ENCODE measurements at regions not wholly inside any gene's neighbourhood (a gene's known extent, or its start where the extent isn't known, plus 50 kb on each side); places are given as distances from the start of the nearest gene placed in this dataset.

GRCh38 chr6:26301638-26302037 is 63.4 kb upstream of the BTN3A2 start:
- Histone ChIP-seq H3K27me3 (ENCODE audit: control insufficient read depth in 4 of 4, insufficient read depth in 4 of 4, low read length in 3 of 4) (peaks cover 0 to 3% (median 1%) of the 10 kb centered on the region in 4 donors), H3K36me3 (ENCODE audit: control insufficient read depth in 4 of 4, insufficient read depth in 3 of 4, low read depth in 1 of 4, low read length in 3 of 4) (no peaks in the 10 kb centered on the region), H3K9me3 (ENCODE audit: control insufficient read depth in 4 of 4, low read length in 3 of 4) (no peaks in the 10 kb centered on the region), H3K4me3 (ENCODE audit: low read depth in 1 of 3, low read length in 3 of 3) (no peak overlapping the region), H3K9ac (ENCODE audit: low read depth in 1 of 2, low read length in 2 of 2) (no peak overlapping the region), H3K27ac (ENCODE audit: low read depth in 1 of 2, low read length in 2 of 2) (no peak overlapping the region), H3K4me1 (ENCODE audit: control insufficient read depth in 4 of 4, insufficient read depth in 4 of 4, low read length in 3 of 4) (no peaks in the 10 kb centered on the region)
- TF ChIP-seq MAX (IDR thresholded peaks at IDR 0.05) (no peak), ATF3 (IDR thresholded peaks at IDR 0.05) (no peak), HNF4A (conservative IDR thresholded peaks at IDR 0.05) (no peak), CTCF (IDR thresholded peaks at IDR 0.05; ENCODE audit: low read depth, low read length, missing input control) (no peak), RXRA (IDR thresholded peaks at IDR 0.05) (no peak), SP1 (IDR thresholded peaks at IDR 0.05) (no peak)
- no peak for DNase-seq (ENCODE audit: low spot score)

- no peak for DNase-seq (ENCODE audit: low spot score)
- WGBS: 98% methylated on average over 1 of the region's 1 CpG
- H3K36me3 ChIP-seq (ENCODE audit: control insufficient read depth in 4 of 4, insufficient read depth in 3 of 4, low read depth in 1 of 4, low read length in 3 of 4): no peaks in the 10 kb centered on the region
- H3K27ac ChIP-seq (ENCODE audit: low read depth in 1 of 2, low read length in 2 of 2): no peak overlapping the region
- no peaks in the 10 kb centered on the region for H3K4me1 ChIP-seq (ENCODE audit: control insufficient read depth in 4 of 4, insufficient read depth in 4 of 4, low read length in 3 of 4)
- no peak overlapping the region for H3K9ac ChIP-seq (ENCODE audit: low read depth in 1 of 2, low read length in 2 of 2)
- H3K27me3 ChIP-seq (ENCODE audit: control insufficient read depth in 4 of 4, insufficient read depth in 4 of 4, low read length in 3 of 4): peaks cover 0 to 3% (median 1%) of the 10 kb centered on the region in 4 donors
- no peaks in the 10 kb centered on the region for H3K9me3 ChIP-seq (ENCODE audit: control insufficient read depth in 4 of 4, low read length in 3 of 4)
- TF ChIP-seq ZBTB33 (IDR thresholded peaks at IDR 0.05): no peak
- TF ChIP-seq GABPA (IDR thresholded peaks at IDR 0.05 in 1 of 2, conservative IDR thresholded peaks at IDR 0.05 in 1 of 2): no peak
- no peak for TF ChIP-seq JUND (IDR thresholded peaks at IDR 0.05)
- no peak for TF ChIP-seq ATF3 (IDR thresholded peaks at IDR 0.05)
- TF ChIP-seq REST (IDR thresholded peaks at IDR 0.05): no peak
- TF ChIP-seq RXRA (IDR thresholded peaks at IDR 0.05): no peak
- TF ChIP-seq FOXA2 (IDR thresholded peaks at IDR 0.05): no peak
- no peak for TF ChIP-seq FOXA1 (IDR thresholded peaks at IDR 0.05)
- TF ChIP-seq YY1 (IDR thresholded peaks at IDR 0.05): no peak
- TF ChIP-seq SP1 (IDR thresholded peaks at IDR 0.05): no peak
- TF ChIP-seq TAF1 (conservative IDR thresholded peaks at IDR 0.05): no peak
- no peak for TF ChIP-seq EGR1 (IDR thresholded peaks at IDR 0.05; ENCODE audit: low read depth in 2 of 2)
- TF ChIP-seq MAX (IDR thresholded peaks at IDR 0.05): no peak
- TF ChIP-seq HNF4A (conservative IDR thresholded peaks at IDR 0.05): no peak
- TF ChIP-seq HNF4G (IDR thresholded peaks at IDR 0.05): no peak
- TF ChIP-seq NR2F2 (IDR thresholded peaks at IDR 0.05): no peak
- no peak for TF ChIP-seq RAD21 (IDR thresholded peaks at IDR 0.05)
- TF ChIP-seq CTCF (IDR thresholded peaks at IDR 0.05; ENCODE audit: low read depth, low read length, missing input control): no peak
- H3K4me3 ChIP-seq (ENCODE audit: low read depth in 1 of 3, low read length in 3 of 3): no peak overlapping the region
Measured at GRCh38 chr6:26302941-26303559, 61.9 kb upstream of the BTN3A2 start.

All from liver (tissue), 8 donors.